Heart right ventricle (tissue), 16 donors: ENCODE measurements at regions not wholly inside any gene's neighbourhood (a gene's known extent, or its start where the extent isn't known, plus 50 kb on each side); places are given as distances from the start of the nearest gene placed in this dataset.

Experiments used
- ATAC-seq, 8 donors: fragments of 200-7000 bp; cut with Tn5 transposase; one replicate each; pipeline ENCODE4 v1.9.1; 2020; ENCODE audit warnings: mild to moderate bottlenecking in 8 of 8, moderate library complexity in 8 of 8, moderate number of reproducible peaks in 1 of 8
- DNase-seq, 2 donors: peaks; one replicate each; pipeline ENCODE4 v3.0.0-alpha.2; 2020
- H3K27ac ChIP-seq, 10 donors: fragments of 200-600 bp; sonication (generic) in 2 of 10; one replicate each; pipeline versions ENCODE4 v1.5.0 to v1.8.0; 2020 to 2022; ENCODE audit warnings: mild to moderate bottlenecking in 3 of 10
- H3K27me3 ChIP-seq, 7 donors: fragments of 200-600 bp; one replicate each; pipeline ENCODE4 v1.8.0; 2021 to 2022; ENCODE audit warnings: mild to moderate bottlenecking in 2 of 7
- H3K36me3 ChIP-seq, 9 donors: fragments of 200-600 bp; sonication (generic) in 1 of 9; one replicate each; pipeline versions ENCODE4 v1.5.0 to v1.8.0; 2020 to 2022; ENCODE audit warnings: mild to moderate bottlenecking in 2 of 9
- H3K4me1 ChIP-seq, 9 donors: fragments of 200-600 bp; sonication (generic) in 1 of 9; one replicate each; pipeline versions ENCODE4 v1.5.0 to v1.8.0; 2020 to 2022; ENCODE audit warnings: mild to moderate bottlenecking in 4 of 9
- H3K4me3 ChIP-seq, 10 donors: fragments of 200-600 bp; sonication (generic) in 2 of 10; one replicate each; pipeline versions ENCODE4 v1.5.0 to v1.8.0; 2020 to 2022; ENCODE audit warnings: mild to moderate bottlenecking in 7 of 10, moderate library complexity in 2 of 10
- H3K9me3 ChIP-seq, 11 donors: fragments of 200-600 bp in 10 of 11; sonication (generic) in 2 of 11; one replicate each; pipeline versions ENCODE4 v1.5.0 to v1.8.0; 2013 to 2022; ENCODE audit warnings: mild to moderate bottlenecking in 2 of 11, control low read depth in 1 of 11, moderate library complexity in 1 of 11
- WGBS, 2 donors: extraction: QIAGEN DNeasy Blood & Tissue Kit; methylation state at CpG; one replicate each; pipeline ENCODE4 v1.1.7; 2013; ENCODE audit warnings: inconsistent platforms in 1 of 2; 5-methylcytosine and 5-hydroxymethylcytosine counted together
- intact Hi-C, 10 donors: fragments of 100-400 bp; cut with DNase I; formaldehyde crosslinking; loops; one replicate each; pipeline versions ENCODE4 v1.11.1 to v1.14.2; 2022
- TF ChIP-seq, protein P1 (sequence below), 9 donors: fragments of 200-600 bp; sonication (generic) in 2 of 9; IDR thresholded peaks; one replicate each; pipeline versions ENCODE4 v1.5.0 to v1.8.0; 2021 to 2022; ENCODE audit warnings: antibody characterized with exemption in 9 of 9, mild to moderate bottlenecking in 5 of 9, moderate library complexity in 1 of 9
- donor health status: Arrhythmogenic right ventricular cardiomyopathy.
- donor health status: ischemic (EF 13 %, LVEDD 7.1; RV severe dilation, severe dysfunction).
- donor health status: healthy with polysubstance abuse.
- donor health status: DM: no; HTN: yes; CAD: no.
- donor health status: DM: no; HTN: no; CAD: no.
- donor health status: ischemic (EF 25% LVEDD 6.9; RV normal size, moderate dysfunction).
- donor health status: ischemic (EF 25% LVEDD 5.7; RV mildly dilated, moderate dysfunction).
- donor health status: healthy.
- donor health status: DM: yes; HTN: yes; CAD: no.
- donor health status: Ischemic cardiomyopathy.
- donor health status: ischemic (EF 35%, LVEDD 5.7; RV mildly dilated, moderate dysfunction).
- donor health status: nonischemic (EF 11% LVEDD 7.7; RV severe dilation, severe dysfunction).
- donor health status: DM: yes; HTN: yes; CAD: no.
- donor health status: PGD.
- donor health status: ischemic (EF 29% LVEDD 5.4; RV normal size, mild dysfunction).
- donor health status: nonischemic (EF 23%, LVEDD 6.1; RV moderate dilation, normal function).

DNA sequence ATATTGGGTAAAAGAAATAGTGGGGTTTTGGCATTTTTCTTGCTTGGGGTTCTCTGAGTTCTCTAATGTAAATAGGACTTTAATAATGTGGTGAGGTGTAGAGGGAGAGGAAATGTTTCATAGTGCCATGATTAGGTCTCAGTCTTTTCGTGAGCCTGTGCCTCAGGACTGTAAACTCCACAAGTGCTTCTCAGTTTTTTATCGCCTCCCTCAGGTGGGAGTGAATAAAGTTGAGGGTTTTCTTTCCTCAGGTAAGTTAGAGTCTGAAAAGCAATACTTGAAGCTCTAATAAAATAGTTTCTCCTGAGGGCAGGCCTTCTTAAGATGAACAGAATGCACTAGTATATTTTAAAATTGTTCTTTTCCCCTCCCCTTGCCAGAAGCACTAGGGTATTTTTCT lies 243.1 kb upstream of the SETBP1 start:
- Histone ChIP-seq H3K27ac (no peak overlapping the region), H3K27me3 (no peaks in the 10 kb centered on the region), H3K4me1 (no peaks in the 10 kb centered on the region), H3K9me3 (peaks cover 0 to 6% (median 0%) of the 10 kb centered on the region in 11 donors), H3K4me3 (no peak overlapping the region), H3K36me3 (no peaks in the 10 kb centered on the region)
- 73 to 85% methylated on average over 2 of the region's 2 CpGs for WGBS, 2 donors
- intact Hi-C loops, result no loop called here
- no peak for DNase-seq
- no peak for ATAC-seq
- TF ChIP-seq, protein P1, sequence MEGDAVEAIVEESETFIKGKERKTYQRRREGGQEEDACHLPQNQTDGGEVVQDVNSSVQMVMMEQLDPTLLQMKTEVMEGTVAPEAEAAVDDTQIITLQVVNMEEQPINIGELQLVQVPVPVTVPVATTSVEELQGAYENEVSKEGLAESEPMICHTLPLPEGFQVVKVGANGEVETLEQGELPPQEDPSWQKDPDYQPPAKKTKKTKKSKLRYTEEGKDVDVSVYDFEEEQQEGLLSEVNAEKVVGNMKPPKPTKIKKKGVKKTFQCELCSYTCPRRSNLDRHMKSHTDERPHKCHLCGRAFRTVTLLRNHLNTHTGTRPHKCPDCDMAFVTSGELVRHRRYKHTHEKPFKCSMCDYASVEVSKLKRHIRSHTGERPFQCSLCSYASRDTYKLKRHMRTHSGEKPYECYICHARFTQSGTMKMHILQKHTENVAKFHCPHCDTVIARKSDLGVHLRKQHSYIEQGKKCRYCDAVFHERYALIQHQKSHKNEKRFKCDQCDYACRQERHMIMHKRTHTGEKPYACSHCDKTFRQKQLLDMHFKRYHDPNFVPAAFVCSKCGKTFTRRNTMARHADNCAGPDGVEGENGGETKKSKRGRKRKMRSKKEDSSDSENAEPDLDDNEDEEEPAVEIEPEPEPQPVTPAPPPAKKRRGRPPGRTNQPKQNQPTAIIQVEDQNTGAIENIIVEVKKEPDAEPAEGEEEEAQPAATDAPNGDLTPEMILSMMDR (IDR thresholded peaks at IDR 0.05), result no peak

DNA sequence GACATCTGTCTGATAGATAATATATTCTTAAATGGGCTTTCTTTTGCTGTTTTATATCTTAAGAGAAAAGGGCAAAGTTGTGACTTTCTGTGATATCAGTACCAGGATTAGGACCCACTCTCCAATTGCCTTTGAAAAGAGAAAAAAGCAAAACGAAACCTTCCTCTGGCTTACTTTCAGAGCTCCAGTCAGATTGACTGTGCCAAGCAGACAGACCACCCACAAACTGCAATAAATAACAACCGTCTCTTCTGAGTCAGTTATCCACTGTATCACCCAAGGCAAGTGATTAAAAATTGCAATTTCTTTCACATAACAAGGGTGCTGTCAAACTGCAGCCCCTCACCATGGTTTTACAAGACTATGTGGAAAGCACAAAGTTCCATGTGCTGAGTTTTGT lies 230.5 kb upstream of the SETBP1 start:
- no peak overlapping the region for H3K27ac ChIP-seq
- TF ChIP-seq, protein P1 (IDR thresholded peaks at IDR 0.05), result no peak
- WGBS, 2 donors, result 40 to 58% methylated on average over 2 of the region's 2 CpGs
- no peaks in the 10 kb centered on the region for H3K27me3 ChIP-seq
- ATAC-seq (no peak), DNase-seq (no peak)
- H3K9me3 ChIP-seq, result peaks cover 0 to 5% (median 0%) of the 10 kb centered on the region in 11 donors
- H3K4me1 ChIP-seq, result no peaks in the 10 kb centered on the region
- no peak overlapping the region for H3K4me3 ChIP-seq
- intact Hi-C loops, result no loop called here
- H3K36me3 ChIP-seq, result no peaks in the 10 kb centered on the region

DNA sequence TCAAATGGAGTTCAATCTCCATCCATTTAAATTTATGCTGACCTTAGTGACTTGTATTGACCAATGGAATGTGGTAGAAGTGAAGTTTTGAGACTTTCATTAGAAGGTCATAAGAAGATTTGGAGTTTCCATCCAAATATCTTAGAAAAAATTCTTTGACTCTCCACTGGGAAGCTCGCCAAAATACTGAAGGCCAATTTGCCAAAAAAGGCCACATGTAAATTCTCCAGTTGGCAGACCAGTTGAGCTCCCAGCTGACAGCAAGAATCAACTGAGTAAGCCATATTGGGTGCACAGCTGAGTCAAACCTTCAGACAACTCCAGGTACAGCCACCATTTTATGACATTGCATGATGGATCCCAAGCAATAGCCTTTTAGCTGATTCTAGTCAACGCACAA lies 228.3 kb upstream of the SETBP1 start:
- Histone ChIP-seq H3K4me3 (no peak overlapping the region), H3K4me1 (no peaks in the 10 kb centered on the region), H3K27me3 (no peaks in the 10 kb centered on the region), H3K27ac (no peak overlapping the region), H3K36me3 (no peaks in the 10 kb centered on the region), H3K9me3 (no peaks in the 10 kb centered on the region)
- ATAC-seq (no peak), DNase-seq (no peak)
- WGBS, 2 donors, result 71 to 76% methylated on average over 2 of the region's 2 CpGs
- intact Hi-C loops, result no loop called here
- TF ChIP-seq, protein P1 (IDR thresholded peaks at IDR 0.05), result no peak

DNA sequence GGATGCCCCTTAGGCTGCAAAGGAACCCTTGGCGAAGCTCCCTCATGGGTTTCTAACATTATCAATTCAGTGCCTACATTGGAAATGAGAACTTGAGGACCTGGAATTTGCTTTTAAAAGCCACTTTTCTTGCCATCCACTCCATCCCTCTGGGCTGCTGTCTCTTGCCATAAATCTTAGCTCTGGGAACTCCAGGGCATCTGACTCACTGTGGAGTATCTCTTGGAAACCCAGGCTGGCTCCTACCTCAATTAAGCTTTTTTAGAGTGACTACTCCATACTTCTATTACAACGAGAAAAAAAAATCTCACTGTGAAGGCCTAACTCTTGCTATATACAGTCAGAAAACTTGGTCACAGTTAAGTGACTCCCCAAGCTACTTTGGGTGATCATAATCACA lies 227.2 kb upstream of the SETBP1 start:
- ATAC-seq (no peak), DNase-seq (no peak)
- Histone ChIP-seq H3K36me3 (no peaks in the 10 kb centered on the region), H3K4me1 (no peaks in the 10 kb centered on the region), H3K9me3 (no peaks in the 10 kb centered on the region), H3K4me3 (no peak overlapping the region), H3K27me3 (no peaks in the 10 kb centered on the region), H3K27ac (no peak overlapping the region)
- intact Hi-C loops, result no loop called here
- TF ChIP-seq, protein P1 (IDR thresholded peaks at IDR 0.05), result no peak
- WGBS, 2 donors, result 86 to 93% methylated on average over 2 of the region's 2 CpGs

DNA sequence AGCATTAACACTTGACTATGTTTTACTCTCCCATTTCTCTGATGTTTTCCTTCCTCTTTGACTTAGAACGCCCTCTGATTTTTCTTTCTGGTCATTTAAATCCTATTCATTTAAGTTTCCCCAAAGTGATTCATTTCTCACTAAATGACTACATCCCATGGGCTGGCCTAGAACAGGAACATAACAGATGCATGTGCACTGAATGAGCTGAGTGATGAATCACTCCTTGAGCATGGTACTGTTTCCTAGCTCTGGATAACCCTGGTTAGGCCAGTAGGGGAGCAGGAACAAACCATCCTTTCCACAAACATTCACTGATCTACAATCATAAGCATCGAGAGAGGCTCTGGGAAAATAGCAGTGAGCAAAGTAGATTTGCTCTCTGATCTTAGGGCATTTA lies 221.9 kb upstream of the SETBP1 start:
- no peaks in the 10 kb centered on the region for H3K4me1 ChIP-seq
- no peak overlapping the region for H3K4me3 ChIP-seq
- no peak overlapping the region for H3K27ac ChIP-seq
- no peaks in the 10 kb centered on the region for H3K27me3 ChIP-seq
- TF ChIP-seq, protein P1 (IDR thresholded peaks at IDR 0.05), result no peak
- H3K36me3 ChIP-seq, result no peaks in the 10 kb centered on the region
- no peak for DNase-seq
- 73 to 83% methylated on average over 2 of the region's 2 CpGs for WGBS, 2 donors
- H3K9me3 ChIP-seq, result no peaks in the 10 kb centered on the region
- intact Hi-C loops, result no loop called here
- no peak for ATAC-seq
